Smooth muscle cell (in vitro differentiated cells): ENCODE measurements at regions not wholly inside any gene's neighbourhood (a gene's known extent, or its start where the extent isn't known, plus 50 kb on each side); places are given as distances from the start of the nearest gene placed in this dataset.

Source experiments
- DNase-seq: peaks from one replicate; lab custom pipeline; 2025; ENCODE audit not compliant: unreplicated experiment; lab: John Stamatoyannopoulos, UW
- H2AFZ ChIP-seq: fragments of 200-600 bp; sonication (generic); 2 replicates; pipeline ENCODE4 v1.6.0; 2016; ENCODE audit warnings: antibody characterized with exemption, low read depth, mild to moderate bottlenecking
- H3F3A ChIP-seq: fragments of 200-600 bp; sonication (generic); 2 replicates; pipeline ENCODE4 v1.6.0; 2017; ENCODE audit warnings: antibody characterized with exemption, low read depth
- H3K27ac ChIP-seq: fragments of 200-600 bp; sonication (generic); 2 replicates; pipeline ENCODE4 v1.5.1; 2016; ENCODE audit warnings: low read depth, mild to moderate bottlenecking
- H3K27me3 ChIP-seq: fragments of 200-600 bp; sonication (generic); 2 replicates; pipeline ENCODE4 v1.6.1; 2016; ENCODE audit warnings: low read depth, mild to moderate bottlenecking
- H3K36me3 ChIP-seq: fragments of 200-600 bp; sonication (generic); 2 replicates; pipeline ENCODE4 v1.5.1; 2016; ENCODE audit warnings: low read depth
- H3K4me1 ChIP-seq: fragments of 200-600 bp; sonication (generic); 2 replicates; pipeline ENCODE4 v1.5.1; 2016; ENCODE audit warnings: low read depth
- H3K4me2 ChIP-seq: fragments of 200-600 bp; sonication (generic); 2 replicates; pipeline ENCODE4 v1.6.0; 2016; ENCODE audit warnings: mild to moderate bottlenecking
- H3K4me3 ChIP-seq: fragments of 200-600 bp; sonication (generic); 2 replicates; pipeline ENCODE4 v1.5.1; 2016; ENCODE audit warnings: mild to moderate bottlenecking
- H3K79me2 ChIP-seq: fragments of 200-600 bp; sonication (generic); 2 replicates; pipeline ENCODE4 v1.6.0; 2016; ENCODE audit warnings: low read depth, mild to moderate bottlenecking
- H3K9ac ChIP-seq: fragments of 200-600 bp; sonication (generic); 2 replicates; pipeline ENCODE4 v1.6.0; 2016; ENCODE audit warnings: low read depth
- H3K9me3 ChIP-seq: fragments of 200-600 bp; sonication (generic); replicated peaks from 2 replicates; pipeline ENCODE4 v1.5.1; 2016; ENCODE audit warnings: low read depth
- H4K20me1 ChIP-seq: fragments of 200-600 bp; sonication (generic); 2 replicates; pipeline ENCODE4 v1.6.0; 2016; ENCODE audit warnings: low read depth
- CTCF ChIP-seq: fragments of 200-600 bp; sonication (generic); IDR thresholded peaks from 2 replicates; pipeline ENCODE4 v1.5.1; 2017; ENCODE audit warnings: borderline replicate concordance, mild to moderate bottlenecking, antibody characterized with exemption; ENCODE audit not compliant: insufficient read depth, poor library complexity, severe bottlenecking
- WGBS: methylation state at CpG from one replicate; pipeline ENCODE4 v1.1.7; 2016; ENCODE audit warnings: low lambda C conversion rate; 5-methylcytosine and 5-hydroxymethylcytosine counted together

DNA sequence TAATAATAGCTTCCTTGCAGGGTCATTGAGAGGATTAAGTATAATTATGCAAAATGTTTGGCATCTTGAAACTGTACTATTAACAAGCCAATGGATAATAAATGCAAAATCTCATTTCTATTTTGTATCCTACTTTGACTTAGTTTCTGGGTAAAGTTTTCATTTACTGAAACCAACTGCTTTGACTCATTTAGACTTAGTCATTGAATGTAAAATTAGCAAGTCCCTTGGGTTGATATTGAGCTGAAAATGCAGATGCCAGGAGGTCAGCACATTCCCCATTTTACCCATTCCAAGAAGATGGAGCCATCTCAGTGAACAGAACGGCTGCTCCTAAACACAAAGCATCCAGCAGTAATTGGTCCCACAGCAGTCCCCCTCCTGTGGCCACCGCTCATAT, 74.7 kb upstream of the GATB start:
- DNase-seq = no peak
- 95% methylated on average over 2 of the region's 2 CpGs for WGBS
- Histone ChIP-seq H3K27me3 (no peaks in the 10 kb centered on the region), H3K9ac (no peak overlapping the region), H2AFZ (no peak overlapping the region), H3K27ac (no peak overlapping the region), H3F3A (no peaks in the 10 kb centered on the region), H3K4me1 (no peaks in the 10 kb centered on the region), H3K36me3 (no peaks in the 10 kb centered on the region), H3K4me2 (no peak overlapping the region), H3K79me2 (no peaks in the 10 kb centered on the region), H3K4me3 (no peak overlapping the region), H3K9me3 (no peaks in the 10 kb centered on the region), H4K20me1 (no peaks in the 10 kb centered on the region)
- no peak for TF ChIP-seq CTCF

DNA sequence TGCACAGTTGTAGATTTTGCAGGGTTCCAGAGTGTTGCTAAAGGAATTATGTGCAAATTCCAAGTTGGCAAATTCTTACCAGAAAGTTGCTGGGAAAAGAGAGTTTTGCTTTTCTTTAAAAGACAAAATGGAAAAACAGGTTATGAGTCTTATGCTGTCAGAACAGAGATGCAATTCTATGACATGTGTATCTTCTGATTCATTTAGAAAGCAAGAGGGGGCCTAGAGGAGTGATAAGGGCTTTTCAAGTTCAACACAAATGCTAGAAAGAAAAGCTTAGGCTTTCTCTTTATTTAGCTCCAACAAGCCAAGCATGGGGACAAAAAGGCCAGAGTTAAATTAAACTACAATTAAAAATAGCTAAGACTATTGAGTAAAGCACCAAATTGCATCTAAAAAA, 72.4 kb upstream of the GATB start:
- Histone ChIP-seq H3K27me3 (no peaks in the 10 kb centered on the region), H3F3A (no peaks in the 10 kb centered on the region), H3K4me1 (no peaks in the 10 kb centered on the region), H3K9me3 (no peaks in the 10 kb centered on the region), H3K4me3 (no peak overlapping the region), H3K79me2 (no peaks in the 10 kb centered on the region), H3K9ac (no peak overlapping the region), H2AFZ (no peak overlapping the region), H3K4me2 (no peak overlapping the region), H3K27ac (no peak overlapping the region), H4K20me1 (no peaks in the 10 kb centered on the region), H3K36me3 (no peaks in the 10 kb centered on the region)
- no peak for DNase-seq
- TF ChIP-seq CTCF = no peak

GRCh38 chr4:151831526-151831925, 70.7 kb upstream of the GATB start:
- no peaks in the 10 kb centered on the region for H3K36me3 ChIP-seq
- H3K9ac ChIP-seq = no peak overlapping the region
- H3K4me2 ChIP-seq = no peak overlapping the region
- H4K20me1 ChIP-seq = no peaks in the 10 kb centered on the region
- no peaks in the 10 kb centered on the region for H3K9me3 ChIP-seq
- no peaks in the 10 kb centered on the region for H3K4me1 ChIP-seq
- H3K4me3 ChIP-seq = no peak overlapping the region
- no peaks in the 10 kb centered on the region for H3K27me3 ChIP-seq
- H2AFZ ChIP-seq = no peak overlapping the region
- H3F3A ChIP-seq = no peaks in the 10 kb centered on the region
- 82% methylated on average over 1 of the region's 1 CpG for WGBS
- H3K27ac ChIP-seq = no peak overlapping the region
- TF ChIP-seq CTCF = no peak
- DNase-seq = no peak
- H3K79me2 ChIP-seq = no peaks in the 10 kb centered on the region

DNA sequence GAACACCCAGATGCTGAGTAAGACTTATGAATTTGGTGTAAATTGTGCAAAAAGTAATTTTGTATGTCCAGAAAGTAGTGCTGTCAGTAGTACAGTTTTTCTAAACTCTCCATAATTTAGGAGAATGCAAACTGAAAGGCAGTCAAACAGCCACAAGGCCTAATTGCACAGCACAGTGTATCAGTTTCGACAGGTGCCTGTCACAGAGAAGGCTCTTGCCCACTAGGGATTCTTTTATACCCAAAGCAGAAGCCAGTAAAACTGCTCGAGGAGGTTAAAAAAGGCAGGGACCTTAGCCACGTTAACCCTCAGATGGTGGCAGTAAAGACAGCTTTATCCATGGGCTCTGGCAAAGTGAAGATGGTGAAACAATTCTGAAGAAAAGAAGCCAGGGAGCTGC, 69.4 kb upstream of the GATB start:
- 73% methylated on average over 3 of the region's 3 CpGs for WGBS
- TF ChIP-seq CTCF = no peak
- no peak overlapping the region for H3K27ac ChIP-seq

More for the DNA sequence above, 69.4 kb upstream of the GATB start:
- Histone ChIP-seq H3K36me3 (no peaks in the 10 kb centered on the region), H3F3A (no peaks in the 10 kb centered on the region), H3K9ac (no peak overlapping the region), H3K79me2 (no peaks in the 10 kb centered on the region), H3K4me2 (no peak overlapping the region), H3K27me3 (no peaks in the 10 kb centered on the region), H3K4me3 (no peak overlapping the region), H3K9me3 (peaks cover 3% of the 10 kb centered on the region), H3K4me1 (no peaks in the 10 kb centered on the region), H2AFZ (no peak overlapping the region), H4K20me1 (no peaks in the 10 kb centered on the region)
- no peak for DNase-seq
